ENCODE measurements at regions not wholly inside any gene's neighbourhood (a gene's known extent, or its start where the extent isn't known, plus 50 kb on each side); places are given as distances from the start of the nearest gene placed in this dataset.

- no peak overlapping the region for H2BK120ac ChIP-seq (ENCODE audit: low read depth, low read length)
- H2BK12ac ChIP-seq (ENCODE audit: low read length): no peak overlapping the region
- no peaks in the 10 kb centered on the region for H3K4me1 ChIP-seq (ENCODE audit: control insufficient read depth in 2 of 2, insufficient read depth in 1 of 2, low read depth in 1 of 2, low read length in 2 of 2)
- no peak overlapping the region for H2AFZ ChIP-seq (ENCODE audit: low read length)
- no peak overlapping the region for H4K8ac ChIP-seq (ENCODE audit: low read depth, low read length)
- no peak overlapping the region for H2BK15ac ChIP-seq (ENCODE audit: low read length)
- H3K18ac ChIP-seq (ENCODE audit: low read length): no peak overlapping the region
- H3K23ac ChIP-seq (ENCODE audit: low read depth, low read length, poor library complexity): no peak overlapping the region
- H2BK5ac ChIP-seq (ENCODE audit: low read length): no peak overlapping the region
- H3K36me3 ChIP-seq (replicated peaks in 1 of 2; ENCODE audit: control insufficient read depth in 2 of 2, insufficient read depth in 2 of 2, low read length in 2 of 2): no peaks in the 10 kb centered on the region
- H3K27me3 ChIP-seq (ENCODE audit: control insufficient read depth in 3 of 3, insufficient read depth in 3 of 3, low read depth in 1 of 3, low read length in 3 of 3): no peaks in the 10 kb centered on the region
- no CpG with 5 or more reads among the region's 6 CpGs for WGBS, 2 donors (ENCODE audit: extremely low coverage in 2 of 2, insufficient read length in 2 of 2, insufficient replicate concordance in 1 of 2)
- H3K4ac ChIP-seq (ENCODE audit: low read length): no peak overlapping the region
- no peak overlapping the region for H2AK5ac ChIP-seq (ENCODE audit: low read depth, low read length)
- no peak overlapping the region for H3K14ac ChIP-seq (ENCODE audit: low read length)
- H3K27ac ChIP-seq (replicated peaks; ENCODE audit: low read length): no peak overlapping the region
- no peak overlapping the region for H3K4me2 ChIP-seq (ENCODE audit: insufficient read depth, low read length, poor library complexity, severe bottlenecking)
- no peak for DNase-seq (ENCODE audit: low spot score)
- no peak overlapping the region for H3K9ac ChIP-seq (ENCODE audit: low read depth, low read length, poor library complexity)
- no peaks in the 10 kb centered on the region for H3K9me3 ChIP-seq (replicated peaks in 1 of 2; ENCODE audit: control insufficient read depth in 2 of 2, insufficient read depth in 1 of 2, low read depth in 1 of 2, low read length in 2 of 2)
- H4K91ac ChIP-seq (ENCODE audit: low read depth, low read length, poor library complexity): no peak overlapping the region
- no peak overlapping the region for H3K4me3 ChIP-seq (ENCODE audit: low read length in 2 of 2)
- H3K79me1 ChIP-seq (ENCODE audit: low read depth, low read length): no peaks in the 10 kb centered on the region
Observed at GRCh38 chr18:27276886-27277285, 91.8 kb upstream of the CHST9 start.

DNA sequence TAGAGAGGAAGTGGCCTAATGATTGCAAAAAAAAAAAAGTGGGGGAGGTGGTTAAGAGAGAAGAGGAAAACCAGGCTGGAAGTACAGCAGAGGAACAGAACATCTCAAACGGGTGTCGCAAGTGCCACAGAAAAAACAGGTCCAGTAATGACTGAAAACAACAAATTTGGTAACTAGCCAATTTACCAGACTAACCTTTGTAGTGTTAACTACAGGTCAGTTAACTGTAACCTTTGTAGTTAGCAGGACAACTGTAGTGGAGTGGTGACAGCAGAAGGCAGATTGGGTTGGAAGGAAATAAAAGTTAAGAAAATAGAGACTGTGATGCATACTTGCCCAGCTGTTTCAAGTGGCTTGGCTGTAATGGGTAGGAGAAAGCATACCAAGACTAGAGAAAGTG lies 91.4 kb upstream of the CHST9 start:
- Histone ChIP-seq H2BK12ac (ENCODE audit: low read length) (no peak overlapping the region), H3K4ac (ENCODE audit: low read length) (no peak overlapping the region), H3K9me3 (replicated peaks in 1 of 2; ENCODE audit: control insufficient read depth in 2 of 2, insufficient read depth in 1 of 2, low read depth in 1 of 2, low read length in 2 of 2) (no peaks in the 10 kb centered on the region), H2BK15ac (ENCODE audit: low read length) (no peak overlapping the region), H3K4me2 (ENCODE audit: insufficient read depth, low read length, poor library complexity, severe bottlenecking) (no peak overlapping the region), H2BK5ac (ENCODE audit: low read length) (no peak overlapping the region), H2BK120ac (ENCODE audit: low read depth, low read length) (no peak overlapping the region), H3K18ac (ENCODE audit: low read length) (no peak overlapping the region), H3K23ac (ENCODE audit: low read depth, low read length, poor library complexity) (no peak overlapping the region), H3K9ac (ENCODE audit: low read depth, low read length, poor library complexity) (no peak overlapping the region), H4K91ac (ENCODE audit: low read depth, low read length, poor library complexity) (no peak overlapping the region), H3K36me3 (replicated peaks in 1 of 2; ENCODE audit: control insufficient read depth in 2 of 2, insufficient read depth in 2 of 2, low read length in 2 of 2) (no peaks in the 10 kb centered on the region), H2AFZ (ENCODE audit: low read length) (no peak overlapping the region), H3K14ac (ENCODE audit: low read length) (no peak overlapping the region), H3K4me3 (ENCODE audit: low read length in 2 of 2) (no peak overlapping the region), H3K4me1 (ENCODE audit: control insufficient read depth in 2 of 2, insufficient read depth in 1 of 2, low read depth in 1 of 2, low read length in 2 of 2) (no peaks in the 10 kb centered on the region), H3K27me3 (ENCODE audit: control insufficient read depth in 3 of 3, insufficient read depth in 3 of 3, low read depth in 1 of 3, low read length in 3 of 3) (no peaks in the 10 kb centered on the region), H3K27ac (replicated peaks; ENCODE audit: low read length) (no peak overlapping the region), H4K8ac (ENCODE audit: low read depth, low read length) (no peak overlapping the region), H3K79me1 (ENCODE audit: low read depth, low read length) (no peaks in the 10 kb centered on the region), H2AK5ac (ENCODE audit: low read depth, low read length) (no peak overlapping the region)
- no CpG with 5 or more reads among the region's 2 CpGs for WGBS, 2 donors (ENCODE audit: extremely low coverage in 2 of 2, insufficient read length in 2 of 2, insufficient replicate concordance in 1 of 2)
- no peak for DNase-seq (ENCODE audit: low spot score)

- Histone ChIP-seq H3K36me3 (replicated peaks in 1 of 2; ENCODE audit: control insufficient read depth in 2 of 2, insufficient read depth in 2 of 2, low read length in 2 of 2) (no peaks in the 10 kb centered on the region), H3K4me1 (ENCODE audit: control insufficient read depth in 2 of 2, insufficient read depth in 1 of 2, low read depth in 1 of 2, low read length in 2 of 2) (no peaks in the 10 kb centered on the region), H3K4me2 (ENCODE audit: insufficient read depth, low read length, poor library complexity, severe bottlenecking) (no peak overlapping the region), H2BK120ac (ENCODE audit: low read depth, low read length) (no peak overlapping the region), H3K14ac (ENCODE audit: low read length) (no peak overlapping the region), H2BK12ac (ENCODE audit: low read length) (no peak overlapping the region), H3K23ac (ENCODE audit: low read depth, low read length, poor library complexity) (no peak overlapping the region), H4K8ac (ENCODE audit: low read depth, low read length) (no peak overlapping the region), H3K9me3 (replicated peaks in 1 of 2; ENCODE audit: control insufficient read depth in 2 of 2, insufficient read depth in 1 of 2, low read depth in 1 of 2, low read length in 2 of 2) (no peaks in the 10 kb centered on the region), H3K18ac (ENCODE audit: low read length) (no peak overlapping the region), H3K9ac (ENCODE audit: low read depth, low read length, poor library complexity) (no peak overlapping the region), H3K4ac (ENCODE audit: low read length) (no peak overlapping the region), H3K27me3 (ENCODE audit: control insufficient read depth in 3 of 3, insufficient read depth in 3 of 3, low read depth in 1 of 3, low read length in 3 of 3) (no peaks in the 10 kb centered on the region), H4K91ac (ENCODE audit: low read depth, low read length, poor library complexity) (no peak overlapping the region), H2BK15ac (ENCODE audit: low read length) (no peak overlapping the region), H2BK5ac (ENCODE audit: low read length) (no peak overlapping the region), H3K79me1 (ENCODE audit: low read depth, low read length) (no peaks in the 10 kb centered on the region), H3K4me3 (ENCODE audit: low read length in 2 of 2) (no peak overlapping the region), H2AK5ac (ENCODE audit: low read depth, low read length) (no peak overlapping the region), H3K27ac (replicated peaks; ENCODE audit: low read length) (no peak overlapping the region), H2AFZ (ENCODE audit: low read length) (no peak overlapping the region)
- no CpG with 5 or more reads among the region's 3 CpGs for WGBS, 2 donors (ENCODE audit: extremely low coverage in 2 of 2, insufficient read length in 2 of 2, insufficient replicate concordance in 1 of 2)
- DNase-seq (ENCODE audit: low spot score): no peak
Observed at GRCh38 chr18:27274901-27275300, 89.8 kb upstream of the CHST9 start.

DNA sequence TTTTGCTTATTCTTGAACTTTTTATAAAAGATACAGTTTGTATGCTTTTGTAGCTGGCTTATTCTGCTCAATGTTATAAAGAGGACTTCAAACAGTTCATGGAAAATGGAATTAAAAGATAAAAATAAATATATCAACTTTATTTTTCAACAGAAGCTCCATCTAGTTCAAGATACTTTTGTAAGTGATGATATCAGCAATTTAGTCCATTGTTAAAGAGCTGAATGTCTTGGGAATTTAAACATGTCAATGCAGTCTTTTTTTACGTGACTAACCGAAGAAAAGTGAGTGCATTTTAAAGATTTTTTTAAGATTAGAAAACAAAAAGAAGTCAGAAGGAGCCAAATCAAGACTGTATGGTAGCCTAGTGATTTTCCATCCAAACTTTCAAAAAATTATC lies 85.4 kb upstream of the CHST9 start:
- Histone ChIP-seq H2AK5ac (ENCODE audit: low read depth, low read length) (no peak overlapping the region), H2BK15ac (ENCODE audit: low read length) (no peak overlapping the region), H2AFZ (ENCODE audit: low read length) (no peak overlapping the region), H3K23ac (ENCODE audit: low read depth, low read length, poor library complexity) (no peak overlapping the region), H3K4me1 (ENCODE audit: control insufficient read depth in 2 of 2, insufficient read depth in 1 of 2, low read depth in 1 of 2, low read length in 2 of 2) (no peaks in the 10 kb centered on the region), H3K27ac (replicated peaks; ENCODE audit: low read length) (no peak overlapping the region), H2BK12ac (ENCODE audit: low read length) (no peak overlapping the region), H3K79me1 (ENCODE audit: low read depth, low read length) (no peaks in the 10 kb centered on the region), H3K4me2 (ENCODE audit: insufficient read depth, low read length, poor library complexity, severe bottlenecking) (no peak overlapping the region), H4K8ac (ENCODE audit: low read depth, low read length) (no peak overlapping the region), H3K4me3 (ENCODE audit: low read length in 2 of 2) (no peak overlapping the region), H3K9me3 (replicated peaks in 1 of 2; ENCODE audit: control insufficient read depth in 2 of 2, insufficient read depth in 1 of 2, low read depth in 1 of 2, low read length in 2 of 2) (no peaks in the 10 kb centered on the region), H3K9ac (ENCODE audit: low read depth, low read length, poor library complexity) (no peak overlapping the region), H4K91ac (ENCODE audit: low read depth, low read length, poor library complexity) (no peak overlapping the region), H2BK5ac (ENCODE audit: low read length) (no peak overlapping the region), H3K36me3 (replicated peaks in 1 of 2; ENCODE audit: control insufficient read depth in 2 of 2, insufficient read depth in 2 of 2, low read length in 2 of 2) (no peaks in the 10 kb centered on the region), H3K14ac (ENCODE audit: low read length) (no peak overlapping the region), H3K27me3 (ENCODE audit: control insufficient read depth in 3 of 3, insufficient read depth in 3 of 3, low read depth in 1 of 3, low read length in 3 of 3) (no peaks in the 10 kb centered on the region), H2BK120ac (ENCODE audit: low read depth, low read length) (no peak overlapping the region), H3K4ac (ENCODE audit: low read length) (no peak overlapping the region), H3K18ac (ENCODE audit: low read length) (no peak overlapping the region)
- no CpG with 5 or more reads among the region's 2 CpGs for WGBS, 2 donors (ENCODE audit: extremely low coverage in 2 of 2, insufficient read length in 2 of 2, insufficient replicate concordance in 1 of 2)
- no peak for DNase-seq (ENCODE audit: low spot score)

All from neuronal stem cell (in vitro differentiated cells).